Parathyroid adenoma (tissue), 2 donors: ENCODE measurements at regions not wholly inside any gene's neighbourhood (a gene's known extent, or its start where the extent isn't known, plus 50 kb on each side); places are given as distances from the start of the nearest gene placed in this dataset.

Experiments
- H2AFZ ChIP-seq: fragments of 300-600 bp; sonication (generic); one replicate; pipeline ENCODE4 v1.7.0; 2017; ENCODE audit warnings: antibody characterized with exemption, mild to moderate bottlenecking
- H3K27ac ChIP-seq: fragments of 300-600 bp; sonication (generic); one replicate; pipeline ENCODE4 v1.7.0; 2017
- H3K27me3 ChIP-seq: fragments of 300-600 bp; sonication (generic); one replicate; pipeline ENCODE4 v1.7.0; 2017; ENCODE audit warnings: low read length; ENCODE audit not compliant: control insufficient read depth, insufficient read depth
- H3K36me3 ChIP-seq: fragments of 300-600 bp; sonication (generic); one replicate; pipeline ENCODE4 v1.7.0; 2017; ENCODE audit warnings: low read length; ENCODE audit not compliant: control insufficient read depth, insufficient read depth
- H3K4me1 ChIP-seq: fragments of 300-600 bp; sonication (generic); one replicate; pipeline ENCODE4 v1.7.0; 2017; ENCODE audit warnings: control low read depth
- H3K4me2 ChIP-seq: fragments of 300-600 bp; sonication (generic); one replicate; pipeline ENCODE4 v1.7.0; 2017; ENCODE audit warnings: low read length
- H3K4me3 ChIP-seq: fragments of 300-600 bp; sonication (generic); one replicate; pipeline ENCODE4 v1.7.0; 2017; ENCODE audit warnings: low read depth, low read length
- H3K79me2 ChIP-seq: fragments of 300-600 bp; sonication (generic); one replicate; pipeline ENCODE4 v1.7.0; 2017; ENCODE audit warnings: control low read depth
- H3K9ac ChIP-seq: fragments of 300-600 bp; sonication (generic); one replicate; pipeline ENCODE4 v1.7.0; 2017; ENCODE audit warnings: mild to moderate bottlenecking
- H3K9me3 ChIP-seq: fragments of 300-600 bp; sonication (generic); one replicate; pipeline ENCODE4 v1.7.0; 2017; ENCODE audit warnings: low read length; ENCODE audit not compliant: control insufficient read depth
- TF ChIP-seq, protein P1 (sequence below): fragments of 300-600 bp; sonication (generic); IDR thresholded peaks from one replicate; pipeline ENCODE4 v1.7.0; 2017; ENCODE audit warnings: antibody characterized with exemption, mild to moderate bottlenecking
- donor health status: primary hyperparathyroidism.

DNA sequence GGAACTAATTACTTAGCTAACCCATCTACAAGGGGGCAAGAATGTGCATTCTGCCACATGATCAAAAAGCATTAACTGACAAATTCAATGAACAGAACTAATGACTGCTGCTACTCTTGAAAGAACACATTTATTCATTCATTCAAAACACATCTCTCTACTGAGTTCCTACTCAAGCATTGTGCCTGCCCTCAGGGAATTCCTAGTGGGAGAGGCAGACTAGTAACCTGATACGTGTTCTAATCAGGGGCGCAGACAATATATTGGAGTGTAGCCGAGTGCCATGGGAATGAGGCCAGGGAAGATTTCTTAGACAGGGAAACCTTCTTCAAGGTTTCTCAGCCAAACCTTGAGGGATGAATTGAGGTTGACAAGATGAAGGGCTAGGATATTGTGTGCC, 56.7 kb upstream of the PAPPA start:
- no peak overlapping the region for H3K27ac ChIP-seq
- TF ChIP-seq, protein P1, sequence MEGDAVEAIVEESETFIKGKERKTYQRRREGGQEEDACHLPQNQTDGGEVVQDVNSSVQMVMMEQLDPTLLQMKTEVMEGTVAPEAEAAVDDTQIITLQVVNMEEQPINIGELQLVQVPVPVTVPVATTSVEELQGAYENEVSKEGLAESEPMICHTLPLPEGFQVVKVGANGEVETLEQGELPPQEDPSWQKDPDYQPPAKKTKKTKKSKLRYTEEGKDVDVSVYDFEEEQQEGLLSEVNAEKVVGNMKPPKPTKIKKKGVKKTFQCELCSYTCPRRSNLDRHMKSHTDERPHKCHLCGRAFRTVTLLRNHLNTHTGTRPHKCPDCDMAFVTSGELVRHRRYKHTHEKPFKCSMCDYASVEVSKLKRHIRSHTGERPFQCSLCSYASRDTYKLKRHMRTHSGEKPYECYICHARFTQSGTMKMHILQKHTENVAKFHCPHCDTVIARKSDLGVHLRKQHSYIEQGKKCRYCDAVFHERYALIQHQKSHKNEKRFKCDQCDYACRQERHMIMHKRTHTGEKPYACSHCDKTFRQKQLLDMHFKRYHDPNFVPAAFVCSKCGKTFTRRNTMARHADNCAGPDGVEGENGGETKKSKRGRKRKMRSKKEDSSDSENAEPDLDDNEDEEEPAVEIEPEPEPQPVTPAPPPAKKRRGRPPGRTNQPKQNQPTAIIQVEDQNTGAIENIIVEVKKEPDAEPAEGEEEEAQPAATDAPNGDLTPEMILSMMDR = no peak
- H3K9me3 ChIP-seq = no peaks in the 10 kb centered on the region
- H3K79me2 ChIP-seq = no peaks in the 10 kb centered on the region
- H2AFZ ChIP-seq = no peak overlapping the region
- no peak overlapping the region for H3K9ac ChIP-seq
- H3K4me3 ChIP-seq = no peak overlapping the region
- H3K36me3 ChIP-seq = no peaks in the 10 kb centered on the region
- H3K4me1 ChIP-seq = no peaks in the 10 kb centered on the region
- H3K4me2 ChIP-seq = no peak overlapping the region
- no peaks in the 10 kb centered on the region for H3K27me3 ChIP-seq

DNA sequence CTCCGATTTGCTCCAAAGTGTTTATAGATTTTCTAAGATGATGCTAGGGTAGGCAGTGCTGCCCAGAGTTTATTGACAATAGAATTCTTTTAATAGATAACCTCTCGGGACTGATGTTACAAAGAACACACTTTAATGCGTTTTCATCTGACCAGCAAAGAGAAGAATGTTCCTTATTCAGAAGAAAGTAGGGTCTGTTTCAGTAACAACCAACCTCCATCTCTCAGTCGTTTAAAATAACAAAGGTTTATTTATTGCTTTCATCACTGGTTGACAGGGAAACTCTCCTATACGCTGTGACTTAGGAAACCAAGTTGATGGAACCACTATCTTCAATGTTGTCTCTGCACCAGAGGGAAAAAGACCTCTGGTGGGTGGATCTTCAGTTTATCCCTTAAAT, 55.1 kb upstream of the PAPPA start:
- no peak overlapping the region for H3K4me2 ChIP-seq
- H3K9me3 ChIP-seq = no peaks in the 10 kb centered on the region
- no peak overlapping the region for H3K4me3 ChIP-seq
- no peaks in the 10 kb centered on the region for H3K36me3 ChIP-seq
- TF ChIP-seq, protein P1 = no peak
- no peak overlapping the region for H3K9ac ChIP-seq
- H2AFZ ChIP-seq = no peak overlapping the region
- H3K79me2 ChIP-seq = no peaks in the 10 kb centered on the region
- H3K27ac ChIP-seq = no peak overlapping the region
- no peaks in the 10 kb centered on the region for H3K4me1 ChIP-seq
- no peaks in the 10 kb centered on the region for H3K27me3 ChIP-seq

DNA sequence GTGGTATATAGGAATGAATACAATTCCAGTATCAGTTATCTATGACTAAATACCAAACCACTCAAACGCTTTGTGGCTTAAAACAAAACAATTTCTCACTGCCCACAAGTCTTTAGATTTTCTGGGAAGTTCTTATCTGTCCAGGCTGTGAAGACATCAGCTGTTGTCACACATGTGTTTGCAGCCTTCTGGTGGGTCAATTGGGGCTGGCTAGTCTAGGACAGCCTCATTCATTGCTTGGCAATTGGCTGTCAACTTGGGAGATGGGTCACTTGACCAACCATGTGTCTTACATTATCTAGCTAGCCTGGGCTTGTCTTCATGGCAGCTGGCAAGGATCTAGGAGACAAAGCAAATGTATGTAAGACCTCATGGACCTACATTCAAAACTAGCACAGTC, 53.8 kb upstream of the PAPPA start:
- H3K27ac ChIP-seq = no peak overlapping the region
- no peaks in the 10 kb centered on the region for H3K9me3 ChIP-seq
- no peak overlapping the region for H3K4me2 ChIP-seq
- H3K79me2 ChIP-seq = no peaks in the 10 kb centered on the region
- H3K36me3 ChIP-seq = no peaks in the 10 kb centered on the region
- TF ChIP-seq, protein P1 = no peak
- H3K4me3 ChIP-seq = no peak overlapping the region
- no peaks in the 10 kb centered on the region for H3K27me3 ChIP-seq
- no peaks in the 10 kb centered on the region for H3K4me1 ChIP-seq
- H2AFZ ChIP-seq = no peak overlapping the region
- H3K9ac ChIP-seq = no peak overlapping the region

DNA sequence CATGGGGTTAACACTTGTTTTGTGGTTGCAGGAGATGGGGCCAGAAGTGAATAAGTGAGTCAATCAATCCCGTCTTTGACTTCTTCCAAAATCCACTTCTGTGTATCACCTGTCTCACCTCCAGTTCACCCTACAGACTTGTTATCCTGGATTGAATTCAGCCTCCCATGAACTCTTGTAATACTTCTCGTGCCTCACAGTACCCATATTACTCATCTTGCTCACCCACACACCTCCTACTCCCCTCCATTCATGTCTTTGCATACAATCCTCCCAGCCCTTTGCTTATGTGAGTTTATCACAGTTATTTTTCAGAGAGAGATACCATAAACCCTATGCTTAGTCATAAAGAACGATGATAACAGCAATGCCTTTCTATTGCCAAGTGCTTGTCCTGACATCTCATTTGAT, 52.9 kb upstream of the PAPPA start:
- H3K9me3 ChIP-seq = no peaks in the 10 kb centered on the region
- no peak overlapping the region for H3K27ac ChIP-seq
- no peak overlapping the region for H3K4me2 ChIP-seq
- no peak overlapping the region for H2AFZ ChIP-seq
- no peaks in the 10 kb centered on the region for H3K27me3 ChIP-seq
- no peaks in the 10 kb centered on the region for H3K79me2 ChIP-seq
- no peaks in the 10 kb centered on the region for H3K4me1 ChIP-seq
- no peak overlapping the region for H3K9ac ChIP-seq
- H3K4me3 ChIP-seq = no peak overlapping the region
- TF ChIP-seq, protein P1 = no peak
- no peaks in the 10 kb centered on the region for H3K36me3 ChIP-seq

DNA sequence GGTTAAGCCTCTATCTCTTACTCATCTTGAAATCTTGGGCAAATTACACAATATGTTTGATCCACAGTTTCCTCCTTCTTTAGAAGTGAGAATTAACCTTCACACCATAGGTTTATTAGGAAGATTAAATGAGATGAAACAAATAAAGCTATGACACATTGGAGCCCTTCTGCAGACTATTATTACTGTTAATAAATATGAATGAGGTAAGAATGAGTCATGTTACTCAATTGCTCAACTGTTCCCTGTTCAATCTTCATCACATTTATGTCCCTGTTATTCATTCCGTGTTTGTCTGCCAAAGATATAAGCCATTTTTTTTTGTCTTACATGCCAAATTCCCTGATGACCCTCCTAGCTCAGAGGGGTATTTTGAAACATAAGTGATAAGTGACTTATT, 52.1 kb upstream of the PAPPA start:
- Histone ChIP-seq H3K27ac (no peak overlapping the region), H3K9ac (no peak overlapping the region), H3K4me2 (no peak overlapping the region), H3K4me1 (no peaks in the 10 kb centered on the region), H3K27me3 (no peaks in the 10 kb centered on the region), H3K79me2 (no peaks in the 10 kb centered on the region), H3K36me3 (no peaks in the 10 kb centered on the region), H2AFZ (no peak overlapping the region), H3K9me3 (no peaks in the 10 kb centered on the region), H3K4me3 (no peak overlapping the region)
- TF ChIP-seq, protein P1 = no peak
